ENCODE measurements at regions not wholly inside any gene's neighbourhood (a gene's known extent, or its start where the extent isn't known, plus 50 kb on each side); places are given as distances from the start of the nearest gene placed in this dataset.

- TF ChIP-seq GATA2 (IDR thresholded peaks at IDR 0.05; ENCODE audit: low read depth, low read length) (no peak), GATA3 (IDR thresholded peaks at IDR 0.05; ENCODE audit: low read depth, low read length) (no peak)
Observed at GRCh38 chr5:125398466-125398865, 652.0 kb upstream of the ZNF608 start.

All from SH-SY5Y (cell line).